ENCODE measurements at regions not wholly inside any gene's neighbourhood (a gene's known extent, or its start where the extent isn't known, plus 50 kb on each side); places are given as distances from the start of the nearest gene placed in this dataset.

DNA sequence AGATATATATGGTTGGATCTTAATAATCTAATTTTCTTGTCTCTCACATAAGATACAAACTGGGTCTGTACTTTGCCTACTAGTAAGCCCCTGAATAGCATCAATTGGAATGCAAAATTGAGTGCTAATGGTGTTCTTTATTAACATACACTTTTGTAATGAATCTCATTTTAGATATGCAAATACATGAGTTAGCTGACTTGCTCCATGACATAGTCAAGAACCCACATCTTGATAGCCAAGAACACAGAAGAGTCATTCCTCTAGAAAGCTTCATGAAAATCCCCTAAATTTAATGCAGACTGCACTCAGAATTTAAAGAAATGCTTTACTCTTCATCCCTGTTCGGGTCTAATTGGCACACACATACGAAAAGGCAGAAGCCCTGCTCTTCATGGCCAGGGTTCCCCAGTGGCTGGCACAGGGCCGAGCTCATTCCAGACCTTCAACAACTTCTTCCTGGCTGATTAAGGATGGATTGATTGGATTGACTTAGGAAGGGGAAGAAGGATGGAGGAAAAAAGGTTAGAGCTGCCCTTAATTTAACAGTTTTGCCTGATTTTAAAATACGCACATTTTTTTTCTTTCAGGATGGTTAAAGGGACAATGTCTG is 431.1 kb upstream of the KLF6 start:
- Mint-ChIP-seq H3K9me3 (ENCODE audit: unreplicated experiment) (peaks cover under 1% of the 10 kb centered on the region), H3K27me3 (ENCODE audit: low read depth, unreplicated experiment) (no peaks in the 10 kb centered on the region), H3K27ac (ENCODE audit: unreplicated experiment) (no peak overlapping the region), H3K36me3 (ENCODE audit: low read depth, unreplicated experiment) (no peaks in the 10 kb centered on the region), H3K4me3 (ENCODE audit: unreplicated experiment) (no peak overlapping the region), H3K4me1 (ENCODE audit: low read depth, unreplicated experiment) (peaks cover 21% of the 10 kb centered on the region)
- Histone ChIP-seq H3K27me3 (ENCODE audit: insufficient read depth, low read length) (no peaks in the 10 kb centered on the region), H3K79me2 (ENCODE audit: insufficient read depth, low read length) (no peaks in the 10 kb centered on the region), H3K9ac (ENCODE audit: low read length) (no peak overlapping the region), H3K4me3 (ENCODE audit: insufficient read depth, low read depth, low read length) (no peak overlapping the region), H3K4me1 (ENCODE audit: insufficient read depth, low read length) (no peaks in the 10 kb centered on the region), H3K27ac (ENCODE audit: low read depth, low read length) (no peak overlapping the region), H3K9me3 (ENCODE audit: insufficient read depth, low read depth, low read length) (no peaks in the 10 kb centered on the region), H4K20me1 (ENCODE audit: insufficient read depth, low read length) (no peaks in the 10 kb centered on the region), H2AFZ (ENCODE audit: low read depth, low read length) (no peak overlapping the region), H3K4me2 (ENCODE audit: low read length) (no peak overlapping the region), H3K36me3 (ENCODE audit: insufficient read depth, low read length) (no peaks in the 10 kb centered on the region)
- no peak for FAIRE-seq
- DNase-seq (ENCODE audit: low read depth) = no peak
- TF ChIP-seq, protein P1, sequence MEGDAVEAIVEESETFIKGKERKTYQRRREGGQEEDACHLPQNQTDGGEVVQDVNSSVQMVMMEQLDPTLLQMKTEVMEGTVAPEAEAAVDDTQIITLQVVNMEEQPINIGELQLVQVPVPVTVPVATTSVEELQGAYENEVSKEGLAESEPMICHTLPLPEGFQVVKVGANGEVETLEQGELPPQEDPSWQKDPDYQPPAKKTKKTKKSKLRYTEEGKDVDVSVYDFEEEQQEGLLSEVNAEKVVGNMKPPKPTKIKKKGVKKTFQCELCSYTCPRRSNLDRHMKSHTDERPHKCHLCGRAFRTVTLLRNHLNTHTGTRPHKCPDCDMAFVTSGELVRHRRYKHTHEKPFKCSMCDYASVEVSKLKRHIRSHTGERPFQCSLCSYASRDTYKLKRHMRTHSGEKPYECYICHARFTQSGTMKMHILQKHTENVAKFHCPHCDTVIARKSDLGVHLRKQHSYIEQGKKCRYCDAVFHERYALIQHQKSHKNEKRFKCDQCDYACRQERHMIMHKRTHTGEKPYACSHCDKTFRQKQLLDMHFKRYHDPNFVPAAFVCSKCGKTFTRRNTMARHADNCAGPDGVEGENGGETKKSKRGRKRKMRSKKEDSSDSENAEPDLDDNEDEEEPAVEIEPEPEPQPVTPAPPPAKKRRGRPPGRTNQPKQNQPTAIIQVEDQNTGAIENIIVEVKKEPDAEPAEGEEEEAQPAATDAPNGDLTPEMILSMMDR (IDR thresholded peaks at IDR 0.05; ENCODE audit: insufficient read depth, low read depth, low read length) = no peak
- TF ChIP-seq EZH2 (IDR thresholded peaks at IDR 0.05; ENCODE audit: insufficient read depth, low read length) = no peak

DNA sequence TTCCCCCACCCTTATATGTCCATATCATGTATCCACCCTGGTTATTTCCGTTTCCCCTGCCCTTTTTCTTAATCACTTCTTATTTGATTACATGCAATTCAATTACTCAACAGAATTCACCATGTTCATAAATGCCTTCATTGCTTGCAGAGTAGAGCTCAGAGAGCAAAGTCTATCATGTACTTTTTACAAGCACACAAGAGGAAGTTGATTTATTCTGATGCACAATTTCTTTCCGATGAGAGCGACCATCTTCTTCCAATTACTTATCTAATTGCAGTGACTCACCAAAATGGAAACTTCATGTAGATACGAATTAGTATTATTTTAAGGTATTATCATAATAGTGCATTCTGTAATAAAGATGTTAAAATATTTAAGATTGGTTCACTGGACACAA is 430.5 kb upstream of the KLF6 start:
- Histone ChIP-seq H3K4me2 (ENCODE audit: low read length) (no peak overlapping the region), H3K27ac (ENCODE audit: low read depth, low read length) (no peak overlapping the region), H3K9ac (ENCODE audit: low read length) (no peak overlapping the region), H3K27me3 (ENCODE audit: insufficient read depth, low read length) (no peaks in the 10 kb centered on the region), H3K79me2 (ENCODE audit: insufficient read depth, low read length) (no peaks in the 10 kb centered on the region), H2AFZ (ENCODE audit: low read depth, low read length) (no peak overlapping the region), H3K4me3 (ENCODE audit: insufficient read depth, low read depth, low read length) (no peak overlapping the region), H3K9me3 (ENCODE audit: insufficient read depth, low read depth, low read length) (no peaks in the 10 kb centered on the region), H3K4me1 (ENCODE audit: insufficient read depth, low read length) (no peaks in the 10 kb centered on the region), H3K36me3 (ENCODE audit: insufficient read depth, low read length) (no peaks in the 10 kb centered on the region), H4K20me1 (ENCODE audit: insufficient read depth, low read length) (no peaks in the 10 kb centered on the region)
- DNase-seq (ENCODE audit: low read depth) (no peak), FAIRE-seq (no peak)
- TF ChIP-seq EZH2 (IDR thresholded peaks at IDR 0.05; ENCODE audit: insufficient read depth, low read length) = no peak
- Mint-ChIP-seq H3K27me3 (ENCODE audit: low read depth, unreplicated experiment) (no peaks in the 10 kb centered on the region), H3K36me3 (ENCODE audit: low read depth, unreplicated experiment) (no peaks in the 10 kb centered on the region), H3K27ac (ENCODE audit: unreplicated experiment) (no peak overlapping the region), H3K4me1 (ENCODE audit: low read depth, unreplicated experiment) (peaks cover 21% of the 10 kb centered on the region), H3K9me3 (ENCODE audit: unreplicated experiment) (no peaks in the 10 kb centered on the region), H3K4me3 (ENCODE audit: unreplicated experiment) (no peak overlapping the region)

DNA sequence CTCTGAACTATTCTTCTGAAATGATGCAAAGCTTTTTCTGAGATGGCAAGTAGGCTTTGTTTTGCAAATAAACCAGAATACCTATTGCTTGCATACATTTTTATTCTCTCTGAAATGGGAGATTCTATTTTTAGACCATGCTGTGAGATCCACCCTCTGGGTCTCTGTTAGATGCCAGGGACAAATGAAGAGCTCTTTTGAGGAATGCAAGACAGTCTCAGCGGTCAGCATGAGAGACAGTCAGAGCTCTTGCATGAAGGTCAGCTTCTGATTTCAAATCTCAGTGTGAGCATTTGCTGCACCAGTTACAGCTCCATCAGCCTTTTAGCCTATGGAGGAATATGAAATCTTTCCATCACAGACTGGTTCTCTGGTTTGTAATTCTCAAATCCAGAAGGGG is 429.9 kb upstream of the KLF6 start:
- Histone ChIP-seq H3K79me2 (ENCODE audit: insufficient read depth, low read length) (no peaks in the 10 kb centered on the region), H3K4me1 (ENCODE audit: insufficient read depth, low read length) (no peaks in the 10 kb centered on the region), H3K27me3 (ENCODE audit: insufficient read depth, low read length) (no peaks in the 10 kb centered on the region), H3K4me2 (ENCODE audit: low read length) (no peak overlapping the region), H3K27ac (ENCODE audit: low read depth, low read length) (no peak overlapping the region), H3K9ac (ENCODE audit: low read length) (no peak overlapping the region), H3K4me3 (ENCODE audit: insufficient read depth, low read depth, low read length) (no peak overlapping the region), H4K20me1 (ENCODE audit: insufficient read depth, low read length) (no peaks in the 10 kb centered on the region), H3K36me3 (ENCODE audit: insufficient read depth, low read length) (no peaks in the 10 kb centered on the region), H3K9me3 (ENCODE audit: insufficient read depth, low read depth, low read length) (no peaks in the 10 kb centered on the region), H2AFZ (ENCODE audit: low read depth, low read length) (no peak overlapping the region)
- FAIRE-seq = peak; percentile 63
- Mint-ChIP-seq H3K4me1 (ENCODE audit: low read depth, unreplicated experiment) (peaks cover 21% of the 10 kb centered on the region), H3K4me3 (ENCODE audit: unreplicated experiment) (no peak overlapping the region), H3K27me3 (ENCODE audit: low read depth, unreplicated experiment) (no peaks in the 10 kb centered on the region), H3K9me3 (ENCODE audit: unreplicated experiment) (no peaks in the 10 kb centered on the region), H3K27ac (ENCODE audit: unreplicated experiment) (no peak overlapping the region), H3K36me3 (ENCODE audit: low read depth, unreplicated experiment) (no peaks in the 10 kb centered on the region)
- TF ChIP-seq, protein P1 (IDR thresholded peaks at IDR 0.05; ENCODE audit: insufficient read depth, low read depth, low read length) = no peak
- TF ChIP-seq EZH2 (IDR thresholded peaks at IDR 0.05; ENCODE audit: insufficient read depth, low read length) = no peak
- DNase-seq (ENCODE audit: low read depth) = no peak
